WTC11 (cell line): ENCODE measurements at regions not wholly inside any gene's neighbourhood (a gene's known extent, or its start where the extent isn't known, plus 50 kb on each side); places are given as distances from the start of the nearest gene placed in this dataset.

Experiments used
- KAT7 ChIP-seq: sonication (generic); formaldehyde crosslinking; IDR thresholded peaks from 2 replicates; pipeline ENCODE4 v1.8.1; 2023; ENCODE audit warnings: missing genetic modification reagents, mild to moderate bottlenecking, borderline replicate concordance
- TP53 ChIP-seq: sonication (generic); formaldehyde crosslinking; IDR thresholded peaks from 2 replicates; pipeline ENCODE4 v1.8.1; 2023; ENCODE audit warnings: mild to moderate bottlenecking, missing genetic modification reagents
- ZNF121 ChIP-seq: sonication (generic); formaldehyde crosslinking; IDR thresholded peaks from 2 replicates; pipeline ENCODE4 v1.8.0; 2023; ENCODE audit warnings: missing genetic modification reagents
- TF ChIP-seq, protein P1 (sequence below): fragments of 200-600 bp; IDR thresholded peaks from 2 replicates; pipeline ENCODE4 v1.8.0; 2022; ENCODE audit warnings: antibody characterized with exemption

DNA sequence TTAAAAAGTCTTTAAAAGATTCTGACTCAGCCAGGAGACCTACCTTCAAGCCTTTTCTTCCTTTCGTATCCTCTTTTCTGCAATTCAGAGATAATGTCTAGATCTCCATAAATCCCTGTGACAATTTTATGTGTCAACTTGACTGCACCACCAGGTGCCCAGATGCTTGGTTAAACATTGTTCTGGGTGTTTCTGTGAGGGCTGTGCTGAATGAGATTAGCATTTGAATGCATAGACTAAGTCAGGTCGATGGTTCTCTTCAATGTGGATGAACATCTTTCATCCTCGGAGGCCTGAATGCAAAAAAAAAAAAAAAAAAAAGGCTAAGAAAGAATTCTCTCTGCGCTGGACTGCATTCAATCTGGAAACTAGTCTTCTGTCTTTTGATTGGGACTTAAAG, 1082.7 kb downstream of the NLGN4X start:
- TF ChIP-seq TP53 (CRISPR knock-in tag), result no peak
- no peak for TF ChIP-seq ZNF121 (CRISPR knock-in tag)
- no peak for TF ChIP-seq KAT7 (CRISPR knock-in tag)
- TF ChIP-seq, protein P1, sequence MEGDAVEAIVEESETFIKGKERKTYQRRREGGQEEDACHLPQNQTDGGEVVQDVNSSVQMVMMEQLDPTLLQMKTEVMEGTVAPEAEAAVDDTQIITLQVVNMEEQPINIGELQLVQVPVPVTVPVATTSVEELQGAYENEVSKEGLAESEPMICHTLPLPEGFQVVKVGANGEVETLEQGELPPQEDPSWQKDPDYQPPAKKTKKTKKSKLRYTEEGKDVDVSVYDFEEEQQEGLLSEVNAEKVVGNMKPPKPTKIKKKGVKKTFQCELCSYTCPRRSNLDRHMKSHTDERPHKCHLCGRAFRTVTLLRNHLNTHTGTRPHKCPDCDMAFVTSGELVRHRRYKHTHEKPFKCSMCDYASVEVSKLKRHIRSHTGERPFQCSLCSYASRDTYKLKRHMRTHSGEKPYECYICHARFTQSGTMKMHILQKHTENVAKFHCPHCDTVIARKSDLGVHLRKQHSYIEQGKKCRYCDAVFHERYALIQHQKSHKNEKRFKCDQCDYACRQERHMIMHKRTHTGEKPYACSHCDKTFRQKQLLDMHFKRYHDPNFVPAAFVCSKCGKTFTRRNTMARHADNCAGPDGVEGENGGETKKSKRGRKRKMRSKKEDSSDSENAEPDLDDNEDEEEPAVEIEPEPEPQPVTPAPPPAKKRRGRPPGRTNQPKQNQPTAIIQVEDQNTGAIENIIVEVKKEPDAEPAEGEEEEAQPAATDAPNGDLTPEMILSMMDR, result no peak
